Esophagus muscularis mucosa (tissue), 4 donors: ENCODE measurements at regions not wholly inside any gene's neighbourhood (a gene's known extent, or its start where the extent isn't known, plus 50 kb on each side); places are given as distances from the start of the nearest gene placed in this dataset.
A peak's percentile ranks its signal among the peaks of the same experiment; 100 is the strongest.

ENCODE experiments used
- DNase-seq: peaks from one replicate; pipeline ENCODE4 v3.0.0-alpha.2; 2017; ENCODE audit errors: extremely low spot score
- H3K27ac ChIP-seq, 4 donors: fragments of 200-600 bp; sonication (generic); replicated peaks in 1 of 4; 1 replicate in 3 of 4; 2 replicates in 1 of 4; pipeline ENCODE4 v1.5.1; 2016 to 2019; ENCODE audit warnings: mild to moderate bottlenecking in 1 of 4
- H3K27me3 ChIP-seq, 4 donors: fragments of 200-600 bp; sonication (generic); one replicate each; pipeline versions ENCODE4 v1.5.1 to v1.6.0; 2016 to 2019
- H3K36me3 ChIP-seq, 4 donors: fragments of 200-600 bp; sonication (generic); one replicate each; pipeline ENCODE4 v1.5.1; 2016 to 2019
- H3K4me1 ChIP-seq, 4 donors: fragments of 200-600 bp; sonication (generic); one replicate each; pipeline ENCODE4 v1.5.1; 2016 to 2019
- H3K4me3 ChIP-seq, 4 donors: fragments of 200-600 bp; sonication (generic); 1 replicate in 2 of 4; 2 replicates in 2 of 4; pipeline ENCODE4 v1.5.1; 2016 to 2019; ENCODE audit warnings: mild to moderate bottlenecking in 4 of 4, moderate library complexity in 1 of 4
- H3K9me3 ChIP-seq, 4 donors: fragments of 200-600 bp; sonication (generic); 1 replicate in 3 of 4; 2 replicates in 1 of 4; pipeline ENCODE4 v1.5.1; 2016 to 2019
- CTCF ChIP-seq, 3 experiments: fragments of 200-600 bp in 2 of 3; fragments of 450-650 bp in 1 of 3; sonication (generic) in 2 of 3; IDR thresholded peaks; one replicate each; pipeline ENCODE4 v1.5.1; 2017 to 2019; ENCODE audit warnings: antibody characterized with exemption in 3 of 3, mild to moderate bottlenecking in 2 of 3, moderate library complexity in 1 of 3
- EP300 ChIP-seq: sonication (generic); formaldehyde crosslinking; IDR thresholded peaks from one replicate; pipeline ENCODE4 v1.6.1; 2017; ENCODE audit warnings: antibody characterized with exemption
- POLR2A ChIP-seq: fragments of 450-650 bp; IDR thresholded peaks from one replicate; pipeline ENCODE4 v1.6.1; 2017; ENCODE audit warnings: antibody characterized with exemption, moderate library complexity, mild to moderate bottlenecking, low read depth
- POLR2AphosphoS5 ChIP-seq, 2 donors: sonication (generic); formaldehyde crosslinking; IDR thresholded peaks; one replicate each; pipeline ENCODE4 v1.6.1; 2017; ENCODE audit warnings: antibody characterized with exemption in 2 of 2
- WGBS: methylation state at CpG from one replicate; pipeline ENCODE4 v1.1.5; 2018; 5-methylcytosine and 5-hydroxymethylcytosine counted together
- intact Hi-C: fragments of 100-400 bp; cut with DNase I; formaldehyde crosslinking; loops from one replicate; pipeline ENCODE4 v1.15.1; 2023

DNA sequence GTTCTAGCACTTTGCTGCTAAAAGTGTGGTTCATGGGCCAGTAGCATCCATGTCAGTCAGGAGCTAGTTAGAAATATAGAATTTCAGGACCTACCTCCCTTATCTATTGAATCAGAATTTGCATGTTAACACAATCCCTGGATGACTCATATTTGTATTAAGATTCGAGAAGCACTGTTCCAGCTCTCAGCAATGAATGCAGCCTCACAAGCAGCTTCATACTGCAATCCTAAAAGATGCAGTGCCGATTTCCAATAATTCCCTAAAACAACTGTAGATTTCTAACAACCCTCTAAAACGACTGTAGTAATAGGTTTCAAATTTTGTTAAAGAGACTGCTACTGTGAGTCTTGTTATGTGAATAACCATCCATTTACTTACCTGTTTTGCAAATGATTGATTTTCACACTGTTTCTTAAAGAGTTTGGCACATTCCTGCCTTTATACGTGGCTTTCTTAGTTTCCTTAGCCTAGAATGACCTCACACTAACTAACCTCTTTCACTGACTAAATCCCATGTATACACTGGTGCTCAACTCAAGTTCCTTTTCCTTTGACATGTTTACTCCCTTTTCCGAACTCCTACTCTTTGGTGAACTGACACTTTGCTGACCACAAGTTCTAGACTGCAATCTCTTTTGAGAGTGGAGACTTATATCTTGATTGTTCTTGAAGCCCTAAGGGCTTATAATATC, 511.8 kb downstream of the METTL15 start:
- H3K4me3 ChIP-seq, result no peak overlapping the region
- intact Hi-C loops, result no loop called here
- WGBS, result 61% methylated on average over 5 of the region's 5 CpGs
- no peak overlapping the region for H3K27ac ChIP-seq
- no peaks in the 10 kb centered on the region for H3K9me3 ChIP-seq
- H3K36me3 ChIP-seq, result no peaks in the 10 kb centered on the region
- no peaks in the 10 kb centered on the region for H3K27me3 ChIP-seq
- TF ChIP-seq POLR2A, result no peak
- H3K4me1 ChIP-seq, result peaks cover 0 to 7% (median 0%) of the 10 kb centered on the region in 4 donors
- no peak for DNase-seq

DNA sequence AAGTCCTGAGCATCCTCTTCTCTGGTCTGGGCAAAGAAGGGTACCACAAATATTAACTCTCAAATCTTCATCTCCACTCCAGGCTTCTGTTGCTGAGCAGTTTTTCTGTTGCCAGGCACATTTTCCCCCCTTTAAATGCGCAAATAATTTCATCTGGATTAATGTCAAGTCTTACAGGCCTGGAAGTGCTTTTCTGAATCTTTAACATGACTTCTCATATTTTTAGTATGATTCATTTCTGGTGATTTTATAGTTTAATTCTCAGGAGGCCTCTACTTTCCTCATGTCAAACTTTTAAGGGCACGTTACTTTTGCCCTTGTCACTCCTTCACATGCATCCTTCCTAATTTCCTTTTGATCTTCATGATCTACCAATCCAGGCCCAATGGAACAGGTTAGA, 510.2 kb downstream of the METTL15 start:
- intact Hi-C loops, result no loop called here

GRCh38 chr11:28616160-28616965, 508.2 kb downstream of the METTL15 start:
- H3K9me3 ChIP-seq, result no peaks in the 10 kb centered on the region
- H3K27ac ChIP-seq, result no peak overlapping the region
- intact Hi-C loops, result no loop called here
- DNase-seq, result peak; percentile 14
- H3K36me3 ChIP-seq, result no peaks in the 10 kb centered on the region
- no peaks in the 10 kb centered on the region for H3K27me3 ChIP-seq
- TF ChIP-seq CTCF (IDR thresholded peaks at IDR 0.05), result no peak
- no peak for TF ChIP-seq POLR2A
- no peak for TF ChIP-seq EP300
- TF ChIP-seq POLR2AphosphoS5 (IDR thresholded peaks at IDR 0.05), result no peak
- H3K4me1 ChIP-seq, result no peaks in the 10 kb centered on the region
- no peak overlapping the region for H3K4me3 ChIP-seq
- 81% methylated on average over 5 of the region's 5 CpGs for WGBS

More for the DNA sequence above, 510.2 kb downstream of the METTL15 start:
- Histone ChIP-seq H3K27ac (no peak overlapping the region), H3K36me3 (no peaks in the 10 kb centered on the region), H3K9me3 (no peaks in the 10 kb centered on the region), H3K4me1 (peaks cover 0 to 7% (median 0%) of the 10 kb centered on the region in 4 donors), H3K4me3 (no peak overlapping the region), H3K27me3 (no peaks in the 10 kb centered on the region)
- TF ChIP-seq POLR2A (no peak), EP300 (no peak), CTCF (IDR thresholded peaks at IDR 0.05) (no peak), POLR2AphosphoS5 (IDR thresholded peaks at IDR 0.05) (no peak)
- 87% methylated on average over 2 of the region's 2 CpGs for WGBS
- DNase-seq, result no peak

- Histone ChIP-seq H3K4me1 (no peaks in the 10 kb centered on the region), H3K9me3 (no peaks in the 10 kb centered on the region), H3K27me3 (no peaks in the 10 kb centered on the region), H3K36me3 (no peaks in the 10 kb centered on the region), H3K27ac (no peak overlapping the region), H3K4me3 (no peak overlapping the region)
- DNase-seq, result no peak
- intact Hi-C loops, result no loop called here
- no peak for TF ChIP-seq POLR2A
- TF ChIP-seq POLR2AphosphoS5 (IDR thresholded peaks at IDR 0.05), result no peak
- TF ChIP-seq EP300, result no peak
- TF ChIP-seq CTCF (IDR thresholded peaks at IDR 0.05), result no peak
- WGBS, result 70% methylated on average over 2 of the region's 2 CpGs
These were observed 507.4 kb downstream of the METTL15 start for GRCh38 chr11:28615542-28615941.

GRCh38 chr11:28606930-28607329, 498.7 kb downstream of the METTL15 start:
- intact Hi-C loops, result no loop called here
- WGBS, result 72% methylated on average over 3 of the region's 12 CpGs
- H3K4me1 ChIP-seq, result no peaks in the 10 kb centered on the region
- no peak for DNase-seq
- no peaks in the 10 kb centered on the region for H3K36me3 ChIP-seq
- no peaks in the 10 kb centered on the region for H3K27me3 ChIP-seq
- no peaks in the 10 kb centered on the region for H3K9me3 ChIP-seq
- TF ChIP-seq POLR2A (no peak), EP300 (no peak), POLR2AphosphoS5 (IDR thresholded peaks at IDR 0.05) (no peak), CTCF (IDR thresholded peaks at IDR 0.05) (no peak)
- no peak overlapping the region for H3K4me3 ChIP-seq
- no peak overlapping the region for H3K27ac ChIP-seq
